Activated T-helper 2 cell treated with anti-CD3 and anti-CD28 coated beads, Interferon-gamma antibody, Interleukin-2, Interleukin-4, amounts not matched to agents 10 μg/mL and 5 μg/mL and 100 μg/mL, durations not matched to agents 14 hours and 24 hours and 36 hours (primary cell): ENCODE measurements at regions not wholly inside any gene's neighbourhood (a gene's known extent, or its start where the extent isn't known, plus 50 kb on each side); places are given as distances from the start of the nearest gene placed in this dataset.

Experiments
- DNase-seq: peaks from one replicate; pipeline ENCODE4 v3.0.0; 2021; ENCODE audit warnings: low spot score
- H3K27ac Mint-ChIP-seq: one replicate; pipeline ENCODE4 v1.8.0; 2021; ENCODE audit warnings: mixed read lengths
- H3K27me3 Mint-ChIP-seq: one replicate; pipeline ENCODE4 v1.8.0; 2021; ENCODE audit warnings: low read depth, mixed read lengths
- H3K36me3 Mint-ChIP-seq: one replicate; pipeline ENCODE4 v1.8.0; 2021; ENCODE audit warnings: low read depth, mixed read lengths
- H3K4me1 Mint-ChIP-seq: one replicate; pipeline ENCODE4 v1.8.0; 2021; ENCODE audit warnings: low read depth, mixed read lengths
- H3K4me3 Mint-ChIP-seq: one replicate; pipeline ENCODE4 v1.8.0; 2021; ENCODE audit warnings: low read depth, mild to moderate bottlenecking, moderate library complexity, mixed read lengths
- H3K9me3 Mint-ChIP-seq: one replicate; pipeline ENCODE4 v1.8.0; 2021; ENCODE audit warnings: mixed read lengths
- intact Hi-C: fragments of 100-400 bp; cut with micrococcal nuclease; formaldehyde crosslinking; loops from one replicate; pipeline ENCODE4 v1.15.1; 2023

DNA sequence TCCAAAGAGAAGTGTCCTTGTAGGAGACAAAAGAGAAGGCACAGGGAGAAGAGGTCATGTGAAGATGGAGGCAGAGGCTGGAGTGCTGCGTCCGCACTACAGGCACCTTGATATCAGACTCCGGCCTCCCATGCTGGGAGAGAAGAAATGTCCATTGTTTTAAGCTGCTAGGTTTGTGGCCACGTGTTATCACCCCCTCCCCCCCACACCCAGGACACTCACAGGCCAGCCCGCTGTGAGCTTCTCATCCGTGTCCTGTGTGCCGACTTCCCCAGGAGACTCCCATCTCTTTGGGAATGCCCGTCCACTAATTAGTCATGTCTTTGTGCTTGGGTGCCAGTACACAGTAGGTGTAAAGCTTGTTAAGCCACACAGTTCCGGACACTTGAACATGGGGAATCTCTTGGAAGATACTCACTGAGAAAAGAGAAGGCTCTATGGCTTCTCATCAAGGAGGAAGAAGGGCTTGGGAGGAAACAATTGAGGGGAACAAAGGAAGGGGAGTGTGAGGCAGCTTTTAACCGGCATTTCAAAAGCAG lies 1234.7 kb downstream of the TBC1D22A start:
- DNase-seq = no peak

DNA sequence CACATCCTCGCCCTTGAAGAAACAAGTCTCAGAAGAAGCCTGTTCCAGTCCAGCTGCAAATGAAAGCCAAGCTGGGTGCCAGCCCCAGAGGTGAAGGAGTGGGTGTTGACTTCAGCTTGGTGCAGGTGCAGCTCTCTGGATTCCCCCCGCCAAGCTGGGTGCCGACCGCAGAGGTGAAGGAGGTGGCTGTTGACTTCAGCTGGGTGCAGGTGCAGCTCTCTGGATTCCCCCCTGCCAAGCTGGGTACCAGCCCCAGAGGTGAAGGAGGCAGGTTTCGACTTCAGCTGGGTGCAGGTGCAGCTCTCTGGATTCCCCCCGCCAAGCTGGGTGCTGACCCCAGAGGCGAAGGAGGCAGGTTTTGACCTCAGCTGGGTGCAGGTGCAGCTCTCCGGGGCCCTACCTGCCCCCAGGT lies 1234.0 kb downstream of the TBC1D22A start:
- no peaks in the 10 kb centered on the region for H3K9me3 Mint-ChIP-seq
- H3K27ac Mint-ChIP-seq = no peak overlapping the region
- H3K4me3 Mint-ChIP-seq = no peak overlapping the region
- DNase-seq = no peak
- H3K4me1 Mint-ChIP-seq = no peaks in the 10 kb centered on the region
- no peaks in the 10 kb centered on the region for H3K27me3 Mint-ChIP-seq
- H3K36me3 Mint-ChIP-seq = no peaks in the 10 kb centered on the region
- intact Hi-C loops = no loop called here

More for the DNA sequence above, 1234.7 kb downstream of the TBC1D22A start:
- H3K9me3 Mint-ChIP-seq = no peaks in the 10 kb centered on the region
- intact Hi-C loops = no loop called here
- no peak overlapping the region for H3K27ac Mint-ChIP-seq
- H3K4me1 Mint-ChIP-seq = no peaks in the 10 kb centered on the region
- H3K4me3 Mint-ChIP-seq = no peak overlapping the region
- H3K27me3 Mint-ChIP-seq = no peaks in the 10 kb centered on the region
- H3K36me3 Mint-ChIP-seq = no peaks in the 10 kb centered on the region

DNA sequence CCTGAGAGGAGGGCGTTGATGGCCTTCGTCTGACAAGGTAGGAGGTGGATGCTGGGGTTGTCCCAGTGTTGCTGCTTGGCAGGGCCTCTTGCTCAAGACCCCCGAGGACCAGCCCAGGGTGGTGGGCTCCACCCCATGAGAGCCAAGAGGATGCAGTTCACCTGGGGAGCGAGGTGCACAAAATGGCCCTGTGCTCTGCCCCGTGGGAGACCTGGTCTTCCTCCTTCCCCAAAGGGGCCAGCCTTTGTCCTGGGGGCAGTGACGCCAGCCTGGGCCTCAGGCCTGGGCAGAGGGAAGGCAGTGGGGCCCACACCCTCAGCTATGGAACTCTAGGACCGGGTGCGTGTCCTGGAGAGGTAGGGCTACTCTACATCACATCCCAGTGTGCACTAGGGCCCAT lies 1233.3 kb downstream of the TBC1D22A start:
- Mint-ChIP-seq H3K4me3 (no peak overlapping the region), H3K27ac (no peak overlapping the region), H3K4me1 (no peaks in the 10 kb centered on the region), H3K27me3 (no peaks in the 10 kb centered on the region), H3K9me3 (no peaks in the 10 kb centered on the region), H3K36me3 (no peaks in the 10 kb centered on the region)
- DNase-seq = no peak
- intact Hi-C loops = no loop called here

DNA sequence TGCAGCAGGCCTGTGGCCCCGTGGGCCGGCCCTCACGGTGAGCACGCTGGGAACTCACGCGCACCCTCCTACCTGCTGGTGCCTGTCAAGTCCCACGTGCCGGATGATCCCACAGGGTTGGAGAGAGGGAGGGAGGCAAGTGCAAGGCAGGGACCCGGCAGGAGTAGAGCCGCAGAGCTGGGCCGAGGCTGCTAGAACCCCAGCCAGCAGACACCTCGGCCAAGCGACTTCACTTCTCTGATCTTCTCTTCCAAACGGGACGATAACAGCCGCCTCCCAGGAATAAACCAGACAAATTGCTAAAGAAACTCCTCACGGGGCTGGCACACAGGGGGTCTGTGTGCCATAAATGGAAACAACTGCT lies 1232.8 kb downstream of the TBC1D22A start:
- H3K36me3 Mint-ChIP-seq = no peaks in the 10 kb centered on the region
- no peaks in the 10 kb centered on the region for H3K27me3 Mint-ChIP-seq
- H3K9me3 Mint-ChIP-seq = no peaks in the 10 kb centered on the region
- DNase-seq = no peak
- H3K27ac Mint-ChIP-seq = no peak overlapping the region
- H3K4me1 Mint-ChIP-seq = no peaks in the 10 kb centered on the region
- intact Hi-C loops = no loop called here
- no peak overlapping the region for H3K4me3 Mint-ChIP-seq

DNA sequence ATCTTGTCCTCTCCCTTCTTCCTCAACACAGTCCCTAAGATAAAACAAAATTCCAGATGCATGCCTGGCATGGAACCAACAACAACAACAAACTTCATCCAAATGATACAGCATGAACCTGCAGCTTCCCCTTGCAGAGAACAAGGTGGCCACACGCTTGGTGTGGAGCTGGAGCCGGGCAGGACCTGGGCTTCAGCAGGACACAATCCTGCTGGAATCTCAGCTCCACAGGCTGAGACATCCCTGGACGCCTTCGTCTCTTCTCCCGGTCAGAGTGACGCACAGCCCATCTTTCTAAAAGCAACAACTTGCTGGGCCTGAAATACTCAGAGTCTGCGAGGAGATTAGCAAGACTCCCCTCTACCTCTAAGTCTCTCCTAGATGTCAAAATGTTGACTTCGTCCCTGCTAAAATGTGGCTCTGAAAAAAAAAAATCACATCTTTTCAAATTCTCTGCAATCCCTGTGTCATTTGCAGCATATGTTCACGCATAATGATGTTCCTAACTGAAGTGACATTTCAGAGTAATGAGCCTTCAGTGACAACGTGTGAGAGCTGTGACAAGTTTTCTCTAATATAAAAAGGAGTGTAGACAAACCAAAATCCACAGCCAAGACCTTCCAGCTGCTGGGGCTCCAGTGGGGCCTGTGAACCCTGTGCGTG lies 1232.3 kb downstream of the TBC1D22A start:
- H3K27ac Mint-ChIP-seq = no peak overlapping the region
- intact Hi-C loops = no loop called here
- H3K9me3 Mint-ChIP-seq = no peaks in the 10 kb centered on the region
- H3K4me3 Mint-ChIP-seq = no peak overlapping the region
- DNase-seq = no peak
- H3K27me3 Mint-ChIP-seq = no peaks in the 10 kb centered on the region
- H3K4me1 Mint-ChIP-seq = no peaks in the 10 kb centered on the region
- H3K36me3 Mint-ChIP-seq = no peaks in the 10 kb centered on the region

DNA sequence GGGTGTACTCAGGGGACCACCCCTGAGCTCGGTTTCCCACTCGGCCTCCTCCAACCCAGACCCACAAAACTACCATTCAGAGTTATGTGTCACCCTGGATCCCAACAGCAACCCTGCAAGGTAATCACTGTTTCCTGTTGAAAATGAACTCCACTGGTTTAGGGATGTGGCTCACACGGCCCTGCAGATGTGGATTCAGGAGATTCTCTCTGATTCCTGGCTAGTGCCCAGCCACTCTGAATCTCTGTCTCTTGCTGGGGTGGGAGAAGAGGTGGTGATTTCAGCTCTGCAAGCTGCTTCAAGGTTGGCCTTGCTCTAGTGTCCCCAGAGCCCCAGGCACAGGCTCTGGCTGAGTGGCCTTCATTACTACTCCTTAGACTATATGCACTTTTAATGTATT lies 1231.6 kb downstream of the TBC1D22A start:
- Mint-ChIP-seq H3K9me3 (peaks cover 5% of the 10 kb centered on the region), H3K27me3 (no peaks in the 10 kb centered on the region), H3K4me3 (no peak overlapping the region)

DNA sequence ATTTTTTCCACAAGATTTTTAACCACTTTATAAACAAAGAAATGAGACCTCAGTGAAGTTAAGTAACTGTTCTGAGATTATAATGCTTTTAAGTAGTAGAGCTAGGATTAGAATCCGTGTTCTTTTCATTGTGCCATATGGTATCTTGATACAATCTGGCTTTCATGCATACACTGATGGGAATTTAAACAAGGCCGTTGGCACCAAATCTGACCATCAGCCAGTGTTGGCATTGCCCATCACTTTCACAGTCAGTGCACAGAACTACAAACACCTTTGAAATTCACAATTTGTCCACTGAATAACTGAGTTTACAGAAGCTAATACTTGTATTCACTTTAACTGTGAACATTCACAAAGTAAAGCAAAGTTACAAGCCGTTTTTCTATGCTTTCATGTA lies 1228.0 kb downstream of the TBC1D22A start:
- intact Hi-C loops = no loop called here
- H3K9me3 Mint-ChIP-seq = peaks cover 12% of the 10 kb centered on the region
- DNase-seq = no peak
- H3K27ac Mint-ChIP-seq = no peak overlapping the region
- no peak overlapping the region for H3K4me3 Mint-ChIP-seq
- no peaks in the 10 kb centered on the region for H3K36me3 Mint-ChIP-seq
- no peaks in the 10 kb centered on the region for H3K4me1 Mint-ChIP-seq
- no peaks in the 10 kb centered on the region for H3K27me3 Mint-ChIP-seq

More for the DNA sequence above, 1231.6 kb downstream of the TBC1D22A start:
- H3K27ac Mint-ChIP-seq = no peak overlapping the region
- no peaks in the 10 kb centered on the region for H3K36me3 Mint-ChIP-seq
- H3K4me1 Mint-ChIP-seq = no peaks in the 10 kb centered on the region
- DNase-seq = no peak
- intact Hi-C loops = no loop called here

DNA sequence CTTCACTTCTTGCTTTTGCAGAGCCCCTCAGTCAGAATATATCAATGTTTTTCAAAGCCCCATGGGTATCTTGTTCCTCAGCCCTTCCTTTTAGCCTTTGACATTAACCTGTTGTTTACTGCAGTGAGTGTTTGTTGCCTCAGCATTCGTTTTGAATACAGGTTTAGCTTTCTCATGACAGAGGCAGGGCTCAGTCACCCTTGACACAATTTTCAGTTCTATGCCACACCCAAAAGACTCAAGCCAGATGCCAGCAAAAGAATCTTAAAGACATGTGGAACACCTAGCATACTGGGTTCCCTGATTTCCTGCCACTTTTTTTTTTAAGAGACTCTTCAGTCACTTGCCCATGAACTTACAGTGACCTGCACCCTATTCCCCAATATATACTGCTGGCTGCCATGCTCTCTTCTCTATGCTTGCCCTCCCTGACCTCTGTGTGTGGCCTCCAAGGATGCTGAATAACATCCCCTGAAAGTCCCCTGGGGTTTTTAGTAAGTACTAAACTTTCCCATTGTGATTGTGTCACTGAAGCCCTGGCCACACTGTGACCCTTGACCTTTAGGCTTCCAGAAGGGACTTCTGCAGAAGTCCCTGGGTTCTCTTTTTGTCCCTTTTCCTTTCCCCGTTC lies 1225.5 kb downstream of the TBC1D22A start:
- intact Hi-C loops = no loop called here
- H3K9me3 Mint-ChIP-seq = peaks cover 12% of the 10 kb centered on the region
- DNase-seq = no peak
- H3K4me3 Mint-ChIP-seq = no peak overlapping the region
- peaks cover 2% of the 10 kb centered on the region for H3K27me3 Mint-ChIP-seq
- no peak overlapping the region for H3K27ac Mint-ChIP-seq
- no peaks in the 10 kb centered on the region for H3K36me3 Mint-ChIP-seq
- no peaks in the 10 kb centered on the region for H3K4me1 Mint-ChIP-seq

DNA sequence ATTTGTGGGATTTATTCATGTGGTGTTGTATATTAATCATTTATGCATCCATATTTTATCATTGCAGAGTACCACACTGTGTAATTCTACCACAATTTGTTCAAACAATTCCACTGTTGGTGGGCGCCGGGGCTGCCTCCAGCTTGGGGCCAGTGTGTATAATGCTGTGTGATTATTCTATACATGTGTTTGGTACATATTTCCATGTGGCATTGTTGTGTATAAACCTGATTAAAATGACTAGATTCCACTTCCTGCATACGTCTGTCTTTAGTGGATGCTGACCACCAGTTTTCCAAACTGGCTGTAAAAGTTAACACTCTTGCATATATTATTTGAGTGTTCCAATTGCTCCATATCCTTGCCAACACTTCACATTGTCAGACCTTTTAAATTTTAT lies 1213.8 kb downstream of the TBC1D22A start:
- Mint-ChIP-seq H3K4me1 (no peaks in the 10 kb centered on the region), H3K27ac (no peak overlapping the region), H3K4me3 (no peak overlapping the region), H3K27me3 (no peaks in the 10 kb centered on the region), H3K36me3 (no peaks in the 10 kb centered on the region), H3K9me3 (no peaks in the 10 kb centered on the region)
- no peak for DNase-seq
- intact Hi-C loops = no loop called here

DNA sequence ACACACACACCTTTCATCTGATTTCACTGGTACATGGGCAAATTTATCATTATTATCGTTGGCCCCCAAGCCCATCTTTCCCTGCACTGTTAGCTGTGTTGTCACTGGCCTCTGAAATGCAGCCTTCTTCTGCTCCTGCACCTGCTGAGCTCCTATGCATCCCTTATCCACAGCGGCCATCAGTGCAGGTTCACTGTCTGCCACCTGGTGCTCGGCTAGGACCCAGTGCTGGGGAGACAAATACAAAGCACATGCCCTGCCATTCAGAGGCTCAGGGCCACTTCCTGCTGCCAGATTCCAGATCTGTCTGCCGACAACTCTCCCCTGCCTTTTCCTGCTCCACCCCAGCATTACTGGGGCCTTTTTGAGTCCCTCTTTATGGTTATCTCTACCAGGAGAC lies 1205.4 kb downstream of the TBC1D22A start:
- Mint-ChIP-seq H3K27me3 (no peaks in the 10 kb centered on the region), H3K9me3 (no peaks in the 10 kb centered on the region), H3K4me3 (no peak overlapping the region), H3K36me3 (no peaks in the 10 kb centered on the region), H3K27ac (no peak overlapping the region), H3K4me1 (no peaks in the 10 kb centered on the region)
- intact Hi-C loops = no loop called here
- no peak for DNase-seq

DNA sequence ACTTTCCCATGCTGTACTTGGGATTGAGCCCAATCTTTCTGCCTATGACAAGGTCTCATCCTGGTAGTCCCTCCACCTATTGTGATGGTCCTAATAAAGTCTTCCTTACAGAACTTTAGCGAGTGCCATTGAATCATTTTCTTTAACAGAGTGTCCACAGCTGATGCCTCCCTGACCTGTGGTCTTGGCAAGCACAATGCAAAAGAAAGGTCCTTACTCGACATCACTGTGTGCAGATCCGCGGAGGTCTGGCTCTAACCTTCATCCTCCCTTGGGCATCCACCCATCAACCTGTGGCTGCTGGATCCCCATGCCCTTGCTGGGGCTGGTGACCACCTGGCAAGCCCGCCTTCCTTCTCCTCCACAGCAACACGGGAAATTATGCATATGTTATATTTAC lies 1203.9 kb downstream of the TBC1D22A start:
- DNase-seq = no peak
- no peak overlapping the region for H3K27ac Mint-ChIP-seq
- H3K27me3 Mint-ChIP-seq = no peaks in the 10 kb centered on the region

DNA sequence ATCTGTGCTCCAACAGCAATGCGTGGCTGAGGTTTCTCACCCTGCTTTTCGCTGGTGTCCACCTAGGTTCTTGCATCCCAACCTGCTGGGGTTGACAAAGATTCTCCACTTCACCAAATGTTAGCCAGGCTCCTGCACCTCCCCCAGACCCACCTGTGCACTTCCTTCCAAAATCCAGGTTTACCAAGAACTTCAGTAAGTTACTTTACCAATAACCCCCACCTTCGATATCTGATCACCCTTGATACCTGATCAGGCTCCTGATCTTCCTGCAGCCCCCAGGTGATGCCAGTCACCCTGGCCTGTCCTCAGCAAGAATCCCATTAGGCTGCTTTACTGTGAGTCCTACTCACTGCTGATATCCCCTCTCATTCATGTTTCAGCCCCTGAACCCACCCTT lies 1203.4 kb downstream of the TBC1D22A start:
- Mint-ChIP-seq H3K9me3 (no peaks in the 10 kb centered on the region), H3K27ac (no peak overlapping the region), H3K27me3 (no peaks in the 10 kb centered on the region), H3K4me3 (no peak overlapping the region), H3K36me3 (no peaks in the 10 kb centered on the region), H3K4me1 (no peaks in the 10 kb centered on the region)
- DNase-seq = no peak
- intact Hi-C loops = no loop called here

More for the DNA sequence above, 1203.9 kb downstream of the TBC1D22A start:
- no peaks in the 10 kb centered on the region for H3K4me1 Mint-ChIP-seq
- no peaks in the 10 kb centered on the region for H3K9me3 Mint-ChIP-seq
- H3K4me3 Mint-ChIP-seq = no peak overlapping the region
- no peaks in the 10 kb centered on the region for H3K36me3 Mint-ChIP-seq
- intact Hi-C loops = no loop called here

DNA sequence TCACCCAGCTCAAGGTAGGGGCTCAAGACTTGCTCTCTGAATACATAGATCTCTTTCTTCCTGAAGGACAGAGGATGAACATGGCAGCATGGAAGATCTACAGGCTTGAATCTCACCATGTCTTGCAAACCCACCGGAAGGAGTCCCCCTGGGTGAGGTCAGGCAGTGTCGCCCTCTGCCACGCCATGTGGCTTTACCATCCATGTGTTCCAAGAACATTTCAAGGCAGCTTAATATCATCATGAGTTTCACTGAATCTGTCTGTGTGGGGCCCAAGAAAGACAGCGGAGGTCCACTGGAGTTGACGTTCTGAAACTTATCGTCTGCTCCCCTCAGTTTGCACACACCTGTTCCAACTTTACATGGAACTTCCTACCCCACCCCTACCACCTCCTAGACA lies 1202.6 kb downstream of the TBC1D22A start:
- H3K4me1 Mint-ChIP-seq = no peaks in the 10 kb centered on the region
- intact Hi-C loops = no loop called here
- no peaks in the 10 kb centered on the region for H3K27me3 Mint-ChIP-seq
- no peaks in the 10 kb centered on the region for H3K9me3 Mint-ChIP-seq
- H3K27ac Mint-ChIP-seq = no peak overlapping the region
- no peaks in the 10 kb centered on the region for H3K36me3 Mint-ChIP-seq
- DNase-seq = no peak
- no peak overlapping the region for H3K4me3 Mint-ChIP-seq
